ENCODE measurements at regions not wholly inside any gene's neighbourhood (a gene's known extent, or its start where the extent isn't known, plus 50 kb on each side); places are given as distances from the start of the nearest gene placed in this dataset.

- Histone ChIP-seq H3K4me1 (ENCODE audit: control insufficient read depth, insufficient read depth, low read length) (no peaks in the 10 kb centered on the region), H3K27me3 (ENCODE audit: control insufficient read depth, insufficient read depth, low read length) (no peaks in the 10 kb centered on the region), H3K4me3 (ENCODE audit: low read length) (no peak overlapping the region), H3K9ac (ENCODE audit: low read depth, low read length) (no peak overlapping the region), H3K4me2 (ENCODE audit: low read length) (no peak overlapping the region), H3K36me3 (ENCODE audit: insufficient read depth, low read length) (no peaks in the 10 kb centered on the region), H3K9me3 (replicated peaks; ENCODE audit: low read length) (no peaks in the 10 kb centered on the region)
These were observed 612.8 kb downstream of the LMO4 start for GRCh38 chr1:87941337-87941946.

- H3K9me3 ChIP-seq (replicated peaks; ENCODE audit: low read length), result no peaks in the 10 kb centered on the region
- no peak overlapping the region for H3K4me2 ChIP-seq (ENCODE audit: low read length)
- H3K27me3 ChIP-seq (ENCODE audit: control insufficient read depth, insufficient read depth, low read length), result no peaks in the 10 kb centered on the region
- H3K4me3 ChIP-seq (ENCODE audit: low read length), result no peak overlapping the region
- no peaks in the 10 kb centered on the region for H3K36me3 ChIP-seq (ENCODE audit: insufficient read depth, low read length)
- H3K4me1 ChIP-seq (ENCODE audit: control insufficient read depth, insufficient read depth, low read length), result no peaks in the 10 kb centered on the region
- H3K9ac ChIP-seq (ENCODE audit: low read depth, low read length), result no peak overlapping the region
These were observed 613.5 kb downstream of the LMO4 start for GRCh38 chr1:87942165-87942564.

GRCh38 chr1:87949711-87950110, 621.0 kb downstream of the LMO4 start:
- Histone ChIP-seq H3K9ac (ENCODE audit: low read depth, low read length) (no peak overlapping the region), H3K4me3 (ENCODE audit: low read length) (no peak overlapping the region), H3K27me3 (ENCODE audit: control insufficient read depth, insufficient read depth, low read length) (no peaks in the 10 kb centered on the region), H3K36me3 (ENCODE audit: insufficient read depth, low read length) (no peaks in the 10 kb centered on the region), H3K4me2 (ENCODE audit: low read length) (no peak overlapping the region), H3K9me3 (replicated peaks; ENCODE audit: low read length) (no peaks in the 10 kb centered on the region), H3K4me1 (ENCODE audit: control insufficient read depth, insufficient read depth, low read length) (peaks cover 9% of the 10 kb centered on the region)

- H3K9me3 ChIP-seq (replicated peaks; ENCODE audit: low read length), result no peaks in the 10 kb centered on the region
- no peak overlapping the region for H3K4me2 ChIP-seq (ENCODE audit: low read length)
- no peak overlapping the region for H3K9ac ChIP-seq (ENCODE audit: low read depth, low read length)
- peaks cover 12% of the 10 kb centered on the region for H3K4me1 ChIP-seq (ENCODE audit: control insufficient read depth, insufficient read depth, low read length)
- H3K4me3 ChIP-seq (ENCODE audit: low read length), result no peak overlapping the region
- H3K27me3 ChIP-seq (ENCODE audit: control insufficient read depth, insufficient read depth, low read length), result no peaks in the 10 kb centered on the region
- no peaks in the 10 kb centered on the region for H3K36me3 ChIP-seq (ENCODE audit: insufficient read depth, low read length)
These were observed 621.7 kb downstream of the LMO4 start for GRCh38 chr1:87950369-87950768.

GRCh38 chr1:87951409-87951808, 622.7 kb downstream of the LMO4 start:
- no peaks in the 10 kb centered on the region for H3K36me3 ChIP-seq (ENCODE audit: insufficient read depth, low read length)
- H3K9ac ChIP-seq (ENCODE audit: low read depth, low read length), result no peak overlapping the region
- H3K27me3 ChIP-seq (ENCODE audit: control insufficient read depth, insufficient read depth, low read length), result no peaks in the 10 kb centered on the region
- H3K9me3 ChIP-seq (replicated peaks; ENCODE audit: low read length), result no peaks in the 10 kb centered on the region
- no peak overlapping the region for H3K4me2 ChIP-seq (ENCODE audit: low read length)
- H3K4me3 ChIP-seq (ENCODE audit: low read length), result no peak overlapping the region
- H3K4me1 ChIP-seq (ENCODE audit: control insufficient read depth, insufficient read depth, low read length), result peaks cover 21% of the 10 kb centered on the region

- no peaks in the 10 kb centered on the region for H3K9me3 ChIP-seq (replicated peaks; ENCODE audit: low read length)
- peaks cover 25% of the 10 kb centered on the region for H3K4me1 ChIP-seq (ENCODE audit: control insufficient read depth, insufficient read depth, low read length)
- no peaks in the 10 kb centered on the region for H3K27me3 ChIP-seq (ENCODE audit: control insufficient read depth, insufficient read depth, low read length)
- no peaks in the 10 kb centered on the region for H3K36me3 ChIP-seq (ENCODE audit: insufficient read depth, low read length)
- no peak overlapping the region for H3K4me3 ChIP-seq (ENCODE audit: low read length)
- H3K4me2 ChIP-seq (ENCODE audit: low read length), result no peak overlapping the region
- no peak overlapping the region for H3K9ac ChIP-seq (ENCODE audit: low read depth, low read length)
These were observed 623.2 kb downstream of the LMO4 start for GRCh38 chr1:87951852-87952251.

- no peaks in the 10 kb centered on the region for H3K36me3 ChIP-seq (ENCODE audit: insufficient read depth, low read length)
- no peaks in the 10 kb centered on the region for H3K9me3 ChIP-seq (replicated peaks; ENCODE audit: low read length)
- H3K27me3 ChIP-seq (ENCODE audit: control insufficient read depth, insufficient read depth, low read length), result no peaks in the 10 kb centered on the region
These were observed 624.4 kb downstream of the LMO4 start for GRCh38 chr1:87953121-87953520.

GRCh38 chr1:87953732-87954344, 625.2 kb downstream of the LMO4 start:
- Histone ChIP-seq H3K36me3 (ENCODE audit: insufficient read depth, low read length) (no peaks in the 10 kb centered on the region), H3K4me1 (ENCODE audit: control insufficient read depth, insufficient read depth, low read length) (peaks cover 27% of the 10 kb centered on the region), H3K4me3 (ENCODE audit: low read length) (no peak overlapping the region), H3K27me3 (ENCODE audit: control insufficient read depth, insufficient read depth, low read length) (no peaks in the 10 kb centered on the region), H3K9me3 (replicated peaks; ENCODE audit: low read length) (no peaks in the 10 kb centered on the region), H3K4me2 (ENCODE audit: low read length) (no peak overlapping the region), H3K9ac (ENCODE audit: low read depth, low read length) (no peak overlapping the region)

More at GRCh38 chr1:87953121-87953520, 624.4 kb downstream of the LMO4 start:
- H3K9ac ChIP-seq (ENCODE audit: low read depth, low read length), result no peak overlapping the region
- H3K4me1 ChIP-seq (ENCODE audit: control insufficient read depth, insufficient read depth, low read length), result peaks cover 27% of the 10 kb centered on the region
- no peak overlapping the region for H3K4me2 ChIP-seq (ENCODE audit: low read length)
- H3K4me3 ChIP-seq (ENCODE audit: low read length), result no peak overlapping the region

GRCh38 chr1:87955038-87955437, 626.4 kb downstream of the LMO4 start:
- H3K36me3 ChIP-seq (ENCODE audit: insufficient read depth, low read length), result no peaks in the 10 kb centered on the region
- H3K4me3 ChIP-seq (ENCODE audit: low read length), result no peak overlapping the region
- no peak overlapping the region for H3K4me2 ChIP-seq (ENCODE audit: low read length)
- H3K4me1 ChIP-seq (ENCODE audit: control insufficient read depth, insufficient read depth, low read length), result peaks cover 27% of the 10 kb centered on the region
- no peaks in the 10 kb centered on the region for H3K27me3 ChIP-seq (ENCODE audit: control insufficient read depth, insufficient read depth, low read length)
- no peaks in the 10 kb centered on the region for H3K9me3 ChIP-seq (replicated peaks; ENCODE audit: low read length)
- no peak overlapping the region for H3K9ac ChIP-seq (ENCODE audit: low read depth, low read length)

GRCh38 chr1:87956072-87956471, 627.4 kb downstream of the LMO4 start:
- Histone ChIP-seq H3K9ac (ENCODE audit: low read depth, low read length) (no peak overlapping the region), H3K4me2 (ENCODE audit: low read length) (peak overlapping the region; percentile 60), H3K27me3 (ENCODE audit: control insufficient read depth, insufficient read depth, low read length) (no peaks in the 10 kb centered on the region)

GRCh38 chr1:87956750-87957149, 628.1 kb downstream of the LMO4 start:
- Histone ChIP-seq H3K27me3 (ENCODE audit: control insufficient read depth, insufficient read depth, low read length) (no peaks in the 10 kb centered on the region), H3K36me3 (ENCODE audit: insufficient read depth, low read length) (no peaks in the 10 kb centered on the region), H3K9ac (ENCODE audit: low read depth, low read length) (no peak overlapping the region), H3K9me3 (replicated peaks; ENCODE audit: low read length) (no peaks in the 10 kb centered on the region), H3K4me1 (ENCODE audit: control insufficient read depth, insufficient read depth, low read length) (peaks cover 25% of the 10 kb centered on the region), H3K4me2 (ENCODE audit: low read length) (no peak overlapping the region), H3K4me3 (ENCODE audit: low read length) (no peak overlapping the region)

More at GRCh38 chr1:87956072-87956471, 627.4 kb downstream of the LMO4 start:
- no peaks in the 10 kb centered on the region for H3K36me3 ChIP-seq (ENCODE audit: insufficient read depth, low read length)
- peak overlapping the region; percentile 23 for H3K4me3 ChIP-seq (ENCODE audit: low read length)
- H3K4me1 ChIP-seq (ENCODE audit: control insufficient read depth, insufficient read depth, low read length), result peaks cover 27% of the 10 kb centered on the region
- H3K9me3 ChIP-seq (replicated peaks; ENCODE audit: low read length), result no peaks in the 10 kb centered on the region

- Histone ChIP-seq H3K4me3 (ENCODE audit: low read length) (no peak overlapping the region), H3K4me2 (ENCODE audit: low read length) (no peak overlapping the region), H3K36me3 (ENCODE audit: insufficient read depth, low read length) (no peaks in the 10 kb centered on the region), H3K9me3 (replicated peaks; ENCODE audit: low read length) (no peaks in the 10 kb centered on the region), H3K4me1 (ENCODE audit: control insufficient read depth, insufficient read depth, low read length) (peaks cover 20% of the 10 kb centered on the region), H3K27me3 (ENCODE audit: control insufficient read depth, insufficient read depth, low read length) (no peaks in the 10 kb centered on the region), H3K9ac (ENCODE audit: low read depth, low read length) (no peak overlapping the region)
These were observed 628.7 kb downstream of the LMO4 start for GRCh38 chr1:87957331-87957730.
